GM12865 (cell line): ENCODE measurements at regions not wholly inside any gene's neighbourhood (a gene's known extent, or its start where the extent isn't known, plus 50 kb on each side); places are given as distances from the start of the nearest gene placed in this dataset.
"Not testable (repeated sequence)": the region's sequence is repeated elsewhere in the genome, so short reads cannot be mapped to it uniquely, and the experiment has no call there.

Source experiments
- DNase-seq: peaks from one replicate; pipeline ENCODE4 v3.0.0; 2010; ENCODE audit warnings: low read depth
- H3K4me3 ChIP-seq: 2 replicates; pipeline ENCODE4 v1.5.1; 2011; ENCODE audit warnings: mild to moderate bottlenecking, low read depth, low read length, control low read depth
- CTCF ChIP-seq: IDR thresholded peaks from 2 replicates; pipeline ENCODE4 v1.5.1; 2011; ENCODE audit warnings: low read length, control low read depth, low read depth, inconsistent platforms; ENCODE audit not compliant: insufficient read depth; ENCODE audit errors: missing control alignments

GRCh38 chr11:82404981-82405380, 328.7 kb downstream of the FAM181B start:
- no peak for DNase-seq
- TF ChIP-seq CTCF, result no peak
- H3K4me3 ChIP-seq, result no peak overlapping the region

GRCh38 chr11:82403640-82404305, 329.9 kb downstream of the FAM181B start:
- no peak for TF ChIP-seq CTCF
- DNase-seq, result no peak
- H3K4me3 ChIP-seq, result no peak overlapping the region

- H3K4me3 ChIP-seq, result no peak overlapping the region
- DNase-seq, result no peak
Measured at GRCh38 chr11:82398300-82398815, 335.3 kb downstream of the FAM181B start.

GRCh38 chr11:82396639-82397038, 337.0 kb downstream of the FAM181B start:
- not testable (repeated sequence) for H3K4me3 ChIP-seq, DNase-seq

More at GRCh38 chr11:82398300-82398815, 335.3 kb downstream of the FAM181B start:
- TF ChIP-seq CTCF, result no peak

- no peak for DNase-seq
- no peak for TF ChIP-seq CTCF
- no peak overlapping the region for H3K4me3 ChIP-seq
Measured at GRCh38 chr11:82384308-82384707, 349.4 kb downstream of the FAM181B start.

GRCh38 chr11:82373781-82374542, 359.7 kb downstream of the FAM181B start:
- no peak for DNase-seq
- no peak overlapping the region for H3K4me3 ChIP-seq

More at GRCh38 chr11:82373781-82374542, 359.7 kb downstream of the FAM181B start:
- TF ChIP-seq CTCF, result no peak
